Activated CD4-positive, alpha-beta T cell treated with anti-CD3 and anti-CD28 coated beads for 36 hours (primary cell): ENCODE measurements at regions not wholly inside any gene's neighbourhood (a gene's known extent, or its start where the extent isn't known, plus 50 kb on each side); places are given as distances from the start of the nearest gene placed in this dataset.

Source experiments
- ATAC-seq: fragments of 200-7000 bp; cut with Tn5 transposase; one replicate; pipeline ENCODE4 v1.10.0; 2021; ENCODE audit warnings: mild to moderate bottlenecking, moderate library complexity
- CTCF ChIA-PET: fragments of 350-600 bp; sonication (Branson Sonifier 250); formaldehyde crosslinking; loops from one replicate; lab custom pipeline; 2021; ENCODE audit warnings: antibody characterized with exemption; lab: Charles Lee
- POLR2A ChIA-PET: fragments of 350-600 bp; sonication (Branson Sonifier 250); formaldehyde crosslinking; loops from one replicate; lab custom pipeline; 2021; ENCODE audit warnings: antibody characterized with exemption, inconsistent platforms; lab: Charles Lee
- DNase-seq: peaks from one replicate; pipeline ENCODE4 v3.0.0-alpha.2; 2020
- H3K27ac Mint-ChIP-seq: one replicate; pipeline ENCODE4 v1.8.0; 2021; ENCODE audit warnings: mixed read lengths
- H3K27me3 Mint-ChIP-seq: one replicate; pipeline ENCODE4 v1.8.0; 2021; ENCODE audit warnings: mixed read lengths
- H3K36me3 Mint-ChIP-seq: one replicate; pipeline ENCODE4 v1.8.0; 2021; ENCODE audit warnings: low read depth, mixed read lengths
- H3K4me1 Mint-ChIP-seq: one replicate; pipeline ENCODE4 v1.8.0; 2021; ENCODE audit warnings: mixed read lengths
- H3K4me3 Mint-ChIP-seq: one replicate; pipeline ENCODE4 v1.8.0; 2021; ENCODE audit warnings: mild to moderate bottlenecking, moderate library complexity, mixed read lengths
- H3K9me3 Mint-ChIP-seq: one replicate; pipeline ENCODE4 v1.8.0; 2021; ENCODE audit warnings: low read depth, mixed read lengths
- intact Hi-C, 2 experiments: fragments of 100-400 bp; cut with DNase I in 1 of 2; cut with micrococcal nuclease in 1 of 2; formaldehyde crosslinking; loops; one replicate each; pipeline versions ENCODE4 v1.14.2 to v1.15.1; 2022 to 2024; cut with DNase I, micrococcal nuclease

GRCh38 chr13:103168901-103169508, 102.8 kb upstream of the SLC10A2 start:
- H3K36me3 Mint-ChIP-seq = no peaks in the 10 kb centered on the region
- no peak for ATAC-seq
- no peaks in the 10 kb centered on the region for H3K4me1 Mint-ChIP-seq

GRCh38 chr13:103164251-103164650, 98.0 kb upstream of the SLC10A2 start:
- DNase-seq = no peak
- ChIA-PET POLR2A (no interaction called here), CTCF (no interaction called here)
- intact Hi-C loops = no loop called here
- Mint-ChIP-seq H3K4me1 (no peaks in the 10 kb centered on the region), H3K27me3 (no peaks in the 10 kb centered on the region), H3K36me3 (no peaks in the 10 kb centered on the region), H3K4me3 (no peak overlapping the region), H3K27ac (no peak overlapping the region), H3K9me3 (no peaks in the 10 kb centered on the region)
- ATAC-seq = no peak

More at GRCh38 chr13:103168901-103169508, 102.8 kb upstream of the SLC10A2 start:
- Mint-ChIP-seq H3K4me3 (no peak overlapping the region), H3K9me3 (no peaks in the 10 kb centered on the region), H3K27me3 (no peaks in the 10 kb centered on the region), H3K27ac (no peak overlapping the region)
- intact Hi-C loops = no loop called here
- ChIA-PET POLR2A (no interaction called here), CTCF (no interaction called here)
- no peak for DNase-seq

GRCh38 chr13:103161476-103161875, 95.3 kb upstream of the SLC10A2 start:
- DNase-seq (no peak), ATAC-seq (no peak)
- Mint-ChIP-seq H3K4me1 (no peaks in the 10 kb centered on the region), H3K36me3 (no peaks in the 10 kb centered on the region), H3K27ac (no peak overlapping the region), H3K9me3 (no peaks in the 10 kb centered on the region), H3K27me3 (peaks cover 4% of the 10 kb centered on the region), H3K4me3 (no peak overlapping the region)
- CTCF ChIA-PET = no interaction called here
- POLR2A ChIA-PET = no interaction called here
- intact Hi-C loops = no loop called here

- intact Hi-C loops = no loop called here
- Mint-ChIP-seq H3K4me1 (no peaks in the 10 kb centered on the region), H3K36me3 (no peaks in the 10 kb centered on the region), H3K27me3 (peaks cover 4% of the 10 kb centered on the region), H3K4me3 (no peak overlapping the region), H3K9me3 (no peaks in the 10 kb centered on the region), H3K27ac (no peak overlapping the region)
- ATAC-seq (no peak), DNase-seq (no peak)
- CTCF ChIA-PET = no interaction called here
- POLR2A ChIA-PET = interaction anchor here (0.6 kb wide), 1 partner anchor 118 kb away, joined by 3 read pairs; no protein-coding TSS in a partner anchor
Observed at GRCh38 chr13:103157434-103158145, 91.4 kb upstream of the SLC10A2 start.

- peaks cover 4% of the 10 kb centered on the region for H3K27me3 Mint-ChIP-seq
- POLR2A ChIA-PET = interaction anchor here (0.6 kb wide), 1 partner anchor 117 kb away, joined by 3 read pairs; no protein-coding TSS in a partner anchor
- no peaks in the 10 kb centered on the region for H3K36me3 Mint-ChIP-seq
- H3K27ac Mint-ChIP-seq = no peak overlapping the region
- CTCF ChIA-PET = no interaction called here
- intact Hi-C loops = no loop called here
- H3K4me1 Mint-ChIP-seq = no peaks in the 10 kb centered on the region
- DNase-seq (no peak), ATAC-seq (no peak)
- no peaks in the 10 kb centered on the region for H3K9me3 Mint-ChIP-seq
- H3K4me3 Mint-ChIP-seq = no peak overlapping the region
Observed at GRCh38 chr13:103157016-103157415, 90.8 kb upstream of the SLC10A2 start.

- ATAC-seq (no peak), DNase-seq (no peak)
- CTCF ChIA-PET = no interaction called here
- Mint-ChIP-seq H3K9me3 (no peaks in the 10 kb centered on the region), H3K4me3 (no peak overlapping the region), H3K36me3 (no peaks in the 10 kb centered on the region), H3K27ac (no peak overlapping the region), H3K4me1 (no peaks in the 10 kb centered on the region), H3K27me3 (peaks cover 4% of the 10 kb centered on the region)
- POLR2A ChIA-PET = no interaction called here
- intact Hi-C loops = no loop called here
Observed at GRCh38 chr13:103156346-103156998, 90.3 kb upstream of the SLC10A2 start.

GRCh38 chr13:103153466-103153865, 87.2 kb upstream of the SLC10A2 start:
- POLR2A ChIA-PET = no interaction called here
- CTCF ChIA-PET = no interaction called here
- Mint-ChIP-seq H3K27ac (no peak overlapping the region), H3K36me3 (no peaks in the 10 kb centered on the region), H3K9me3 (no peaks in the 10 kb centered on the region), H3K4me1 (no peaks in the 10 kb centered on the region), H3K27me3 (peaks cover 4% of the 10 kb centered on the region), H3K4me3 (no peak overlapping the region)
- intact Hi-C loops = no loop called here
- ATAC-seq (no peak), DNase-seq (no peak)

- no peaks in the 10 kb centered on the region for H3K9me3 Mint-ChIP-seq
- CTCF ChIA-PET = no interaction called here
- H3K4me1 Mint-ChIP-seq = no peaks in the 10 kb centered on the region
- ATAC-seq = no peak
- intact Hi-C loops = no loop called here
- H3K36me3 Mint-ChIP-seq = no peaks in the 10 kb centered on the region
- no peak overlapping the region for H3K4me3 Mint-ChIP-seq
- POLR2A ChIA-PET = no interaction called here
- no peak overlapping the region for H3K27ac Mint-ChIP-seq
- H3K27me3 Mint-ChIP-seq = peaks cover 2% of the 10 kb centered on the region
- no peak for DNase-seq
Observed at GRCh38 chr13:103147961-103148360, 81.7 kb upstream of the SLC10A2 start.

GRCh38 chr13:103145442-103145841, 79.2 kb upstream of the SLC10A2 start:
- Mint-ChIP-seq H3K4me3 (no peak overlapping the region), H3K27ac (no peak overlapping the region), H3K36me3 (no peaks in the 10 kb centered on the region), H3K9me3 (no peaks in the 10 kb centered on the region), H3K27me3 (peaks cover under 1% of the 10 kb centered on the region), H3K4me1 (no peaks in the 10 kb centered on the region)
- ChIA-PET CTCF (no interaction called here), POLR2A (no interaction called here)
- DNase-seq (no peak), ATAC-seq (no peak)
- intact Hi-C loops = no loop called here

- no peak overlapping the region for H3K27ac Mint-ChIP-seq
Observed at GRCh38 chr13:103143432-103143831, 77.2 kb upstream of the SLC10A2 start.

GRCh38 chr13:103142151-103142550, 75.9 kb upstream of the SLC10A2 start:
- H3K9me3 Mint-ChIP-seq = no peaks in the 10 kb centered on the region
- POLR2A ChIA-PET = interaction anchor here (0.7 kb wide), 1 partner anchor 18 kb away, joined by 4 read pairs; no protein-coding TSS in a partner anchor
- ATAC-seq (no peak), DNase-seq (no peak)
- no peaks in the 10 kb centered on the region for H3K4me1 Mint-ChIP-seq
- no peak overlapping the region for H3K4me3 Mint-ChIP-seq
- H3K27me3 Mint-ChIP-seq = peaks cover 2% of the 10 kb centered on the region
- H3K36me3 Mint-ChIP-seq = no peaks in the 10 kb centered on the region
- H3K27ac Mint-ChIP-seq = no peak overlapping the region
- intact Hi-C loops = no loop called here
- CTCF ChIA-PET = no interaction called here

More at GRCh38 chr13:103143432-103143831, 77.2 kb upstream of the SLC10A2 start:
- Mint-ChIP-seq H3K9me3 (no peaks in the 10 kb centered on the region), H3K4me3 (no peak overlapping the region), H3K4me1 (no peaks in the 10 kb centered on the region), H3K27me3 (no peaks in the 10 kb centered on the region), H3K36me3 (no peaks in the 10 kb centered on the region)
- no peak for DNase-seq
- ChIA-PET CTCF (no interaction called here), POLR2A (no interaction called here)
- intact Hi-C loops = no loop called here
- no peak for ATAC-seq
